ENCODE measurements at regions not wholly inside any gene's neighbourhood (a gene's known extent, or its start where the extent isn't known, plus 50 kb on each side); places are given as distances from the start of the nearest gene placed in this dataset.

GRCh38 chr11:128195057-128195751 is 392.2 kb downstream of the ETS1 start:
- DNase-seq (ENCODE audit: low read depth, low spot score) = no peak

GRCh38 chr11:128194216-128194615 is 393.1 kb downstream of the ETS1 start:
- DNase-seq (ENCODE audit: low read depth, low spot score) = no peak

GRCh38 chr11:128193615-128194014 is 393.7 kb downstream of the ETS1 start:
- no peak for DNase-seq (ENCODE audit: low read depth, low spot score)

- DNase-seq (ENCODE audit: low read depth, low spot score) = no peak
Measured at GRCh38 chr11:128190312-128190711, 397.0 kb downstream of the ETS1 start.

GRCh38 chr11:128189823-128190222 is 397.5 kb downstream of the ETS1 start:
- no peak for DNase-seq (ENCODE audit: low read depth, low spot score)

GRCh38 chr11:128188346-128189004 is 398.9 kb downstream of the ETS1 start:
- DNase-seq (ENCODE audit: low read depth, low spot score) = no peak

- DNase-seq (ENCODE audit: low read depth, low spot score) = no peak
Measured at GRCh38 chr11:128187835-128188234, 399.5 kb downstream of the ETS1 start.

GRCh38 chr11:128187377-128187776 is 400.0 kb downstream of the ETS1 start:
- no peak for DNase-seq (ENCODE audit: low read depth, low spot score)

- DNase-seq (ENCODE audit: low read depth, low spot score) = no peak
Measured at GRCh38 chr11:128184981-128185380, 402.4 kb downstream of the ETS1 start.

GRCh38 chr11:128182844-128183243 is 404.5 kb downstream of the ETS1 start:
- no peak for DNase-seq (ENCODE audit: low read depth, low spot score)

GRCh38 chr11:128181984-128182383 is 405.4 kb downstream of the ETS1 start:
- no peak for DNase-seq (ENCODE audit: low read depth, low spot score)

GRCh38 chr11:128181088-128181480 is 406.3 kb downstream of the ETS1 start:
- DNase-seq (ENCODE audit: low read depth, low spot score) = no peak

GRCh38 chr11:128180441-128181087 is 406.8 kb downstream of the ETS1 start:
- DNase-seq (ENCODE audit: low read depth, low spot score) = no peak

- DNase-seq (ENCODE audit: low read depth, low spot score) = no peak
Measured at GRCh38 chr11:128179512-128179911, 407.8 kb downstream of the ETS1 start.

- no peak for DNase-seq (ENCODE audit: low read depth, low spot score)
Measured at GRCh38 chr11:128179039-128179438, 408.3 kb downstream of the ETS1 start.

GRCh38 chr11:128174465-128175291 is 412.7 kb downstream of the ETS1 start:
- peak; percentile 12 for DNase-seq (ENCODE audit: low read depth, low spot score)

- peak; percentile 71 for DNase-seq (ENCODE audit: low read depth, low spot score)
Measured at GRCh38 chr11:128172046-128172878, 415.1 kb downstream of the ETS1 start.

GRCh38 chr11:128171506-128171905 is 415.9 kb downstream of the ETS1 start:
- DNase-seq (ENCODE audit: low read depth, low spot score) = no peak

GRCh38 chr11:128165572-128165971 is 421.8 kb downstream of the ETS1 start:
- DNase-seq (ENCODE audit: low read depth, low spot score) = no peak

GRCh38 chr11:128164080-128164741 is 423.1 kb downstream of the ETS1 start:
- DNase-seq (ENCODE audit: low read depth, low spot score) = no peak

GRCh38 chr11:128161994-128162393 is 425.4 kb downstream of the ETS1 start:
- DNase-seq (ENCODE audit: low read depth, low spot score) = no peak

Data from ELF-1 (cell line).